ENCODE measurements at regions not wholly inside any gene's neighbourhood (a gene's known extent, or its start where the extent isn't known, plus 50 kb on each side); places are given as distances from the start of the nearest gene placed in this dataset.
"Not testable (repeated sequence)": the region's sequence is repeated elsewhere in the genome, so short reads cannot be mapped to it uniquely, and the experiment has no call there.

DNA sequence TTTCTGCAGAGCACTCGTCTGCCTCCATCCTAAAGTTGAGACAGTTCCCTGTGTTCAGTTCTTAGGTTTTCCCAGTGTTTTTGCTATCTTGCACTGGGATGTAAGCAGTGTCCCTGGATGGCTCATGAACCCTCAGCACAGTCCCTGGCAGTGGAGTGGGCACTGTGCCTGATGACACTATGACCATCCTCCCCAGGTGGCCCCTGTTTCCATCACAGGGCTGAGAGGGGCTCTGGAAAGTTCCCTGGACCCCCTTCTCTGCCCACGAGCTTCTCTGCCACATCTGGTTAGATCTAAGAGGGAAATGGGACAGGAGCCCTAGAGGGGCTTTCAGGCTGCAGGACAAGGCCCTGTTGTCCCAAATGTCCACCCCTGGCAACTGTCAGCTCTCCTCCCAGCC is 249.8 kb upstream of the SFSWAP start:
- DNase-seq: no peak

DNA sequence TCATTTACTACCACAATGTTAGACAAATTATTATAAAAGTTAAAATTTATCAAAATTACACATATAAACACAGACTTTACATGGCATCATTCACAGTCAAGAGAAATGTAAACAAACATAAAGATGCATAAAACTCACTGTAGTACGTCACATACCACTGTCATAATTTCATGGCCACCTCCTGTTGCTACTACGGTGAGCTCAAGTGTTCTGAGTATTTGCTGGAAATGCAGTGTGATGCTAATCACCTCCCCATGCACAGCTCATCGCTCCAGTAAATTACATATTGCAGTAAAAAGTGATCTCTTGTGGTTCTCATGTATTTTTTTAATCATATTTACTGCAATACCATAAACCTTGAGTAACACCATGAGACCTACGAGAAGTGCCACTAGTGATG is 247.7 kb upstream of the SFSWAP start:
- DNase-seq: no peak

DNA sequence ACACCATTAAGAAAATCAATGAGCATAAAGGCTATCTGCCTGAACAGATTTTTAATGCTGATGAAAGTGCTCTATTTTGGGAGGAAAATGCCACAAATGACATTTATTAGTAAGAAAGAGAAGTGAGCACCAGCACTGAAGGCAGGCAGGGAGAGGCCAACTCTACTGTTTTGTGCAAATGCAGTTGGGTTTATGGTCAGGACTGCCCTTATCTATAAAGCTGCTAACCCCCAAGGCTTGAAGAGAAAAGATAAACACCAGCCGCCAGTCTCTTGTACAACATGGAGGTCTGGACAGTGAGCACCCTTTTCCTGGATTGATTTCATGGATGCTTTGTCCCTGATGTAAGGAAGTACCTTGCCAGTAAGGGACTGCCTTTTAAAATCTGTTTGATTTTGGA is 246.8 kb upstream of the SFSWAP start:
- no peak for DNase-seq

DNA sequence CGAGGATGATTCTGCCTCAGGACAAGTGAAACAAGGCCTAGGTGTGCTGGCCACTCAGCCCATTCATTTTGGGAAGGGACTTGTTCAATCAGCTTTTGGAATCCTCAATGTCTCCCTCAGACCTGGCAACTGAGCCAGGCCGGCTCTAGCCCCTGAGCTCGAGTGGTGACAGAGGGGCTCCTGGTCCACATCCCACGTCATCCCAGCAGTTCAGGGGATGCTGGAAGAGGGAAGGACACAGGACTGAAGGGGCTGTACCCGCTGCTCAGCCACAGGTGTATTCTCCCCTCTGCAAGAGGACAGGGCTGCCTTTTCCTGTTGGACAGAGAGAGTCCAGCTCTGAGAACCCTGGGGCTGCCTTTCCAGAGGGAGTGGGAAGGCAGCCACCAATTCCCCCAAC is 244.6 kb upstream of the SFSWAP start:
- DNase-seq: no peak

DNA sequence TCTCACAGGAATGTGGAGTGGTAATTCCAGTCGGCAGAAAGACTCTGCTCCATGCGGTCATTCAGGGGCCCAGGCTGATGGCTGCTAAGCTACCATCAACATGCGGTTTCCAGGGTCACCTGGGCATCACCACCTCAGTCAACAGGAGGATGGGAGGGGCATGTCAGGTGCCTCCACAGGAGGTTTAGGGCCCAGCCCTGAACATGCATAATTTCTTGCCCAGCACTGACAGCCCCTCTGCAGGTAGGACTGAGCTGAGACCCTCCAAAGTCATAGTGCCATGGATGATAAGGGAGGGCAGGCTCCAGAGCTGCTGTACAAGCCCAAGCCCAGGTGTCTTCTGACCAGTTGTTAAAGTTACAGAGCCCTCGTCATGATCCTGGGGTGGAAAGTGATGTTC is 244.0 kb upstream of the SFSWAP start:
- no peak for DNase-seq

DNA sequence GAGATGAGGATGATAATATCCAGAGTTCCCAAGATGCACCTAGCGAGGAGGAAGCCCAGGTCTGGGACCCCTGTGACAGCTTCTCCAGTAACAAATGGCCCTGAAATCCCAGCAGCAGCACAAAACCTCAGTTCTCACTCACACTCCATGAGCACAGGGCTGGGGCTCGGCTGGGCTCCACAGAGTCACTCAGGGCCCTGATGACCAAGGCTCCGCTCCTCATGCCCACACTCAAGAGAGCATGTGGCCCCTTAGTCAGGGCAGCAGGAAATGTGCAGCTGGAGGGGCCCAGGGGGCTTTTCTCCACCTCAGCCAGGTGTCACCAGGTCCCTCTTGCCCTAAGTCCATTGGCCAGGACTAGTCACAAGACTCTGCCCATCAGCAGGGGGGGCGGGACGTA is 242.7 kb upstream of the SFSWAP start:
- no peak for DNase-seq

DNA sequence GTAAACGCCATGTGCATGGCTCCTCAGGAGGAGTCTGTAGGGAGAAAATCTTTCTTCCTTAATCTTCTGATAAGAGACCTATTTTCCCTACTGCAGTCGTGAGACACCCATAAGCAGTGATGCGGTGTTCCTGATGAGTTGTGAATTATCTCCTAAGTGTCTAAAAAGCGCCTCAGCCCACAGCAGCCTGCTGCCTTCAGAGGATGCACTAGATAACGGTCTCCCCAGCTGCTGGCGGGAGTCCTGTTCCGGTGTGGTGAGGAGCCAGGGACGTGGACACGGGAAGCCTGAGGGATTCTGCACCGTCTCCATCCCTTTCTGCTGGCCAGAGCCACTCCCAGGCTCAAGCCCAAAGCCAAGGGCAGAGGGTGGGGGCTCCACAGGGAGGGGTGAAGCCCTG is 240.9 kb upstream of the SFSWAP start:
- not testable (repeated sequence) for DNase-seq

DNA sequence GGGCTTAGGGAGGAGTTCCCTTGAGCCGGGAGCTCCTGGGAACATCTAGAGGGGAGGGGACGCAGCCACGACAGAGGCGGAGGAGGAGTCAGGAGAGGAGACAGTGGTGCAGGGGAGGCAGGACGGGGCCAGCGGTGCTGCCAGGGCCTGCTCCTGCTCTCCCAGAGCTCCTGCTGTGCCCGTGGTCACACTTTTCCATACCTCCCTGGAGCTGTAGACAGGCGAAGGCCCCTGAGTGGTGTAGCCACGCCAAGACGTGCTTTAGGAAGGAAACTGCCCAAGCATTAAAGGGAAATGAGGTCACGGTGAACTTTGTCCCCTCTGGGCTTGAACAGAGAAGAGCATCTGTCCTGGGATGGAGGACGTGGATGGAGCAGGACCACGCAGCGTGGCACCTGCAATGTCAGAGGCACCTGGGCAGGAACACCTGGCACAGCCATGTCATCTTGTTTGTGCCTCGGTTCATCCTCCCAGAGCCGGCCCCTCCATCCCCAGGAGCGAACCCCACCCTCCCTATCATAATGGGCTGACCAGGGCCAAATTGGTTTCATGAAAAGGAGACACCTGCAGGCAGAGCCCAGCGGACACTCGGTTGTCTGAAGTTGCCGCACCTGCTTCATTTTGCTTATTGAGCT is 239.5 kb upstream of the SFSWAP start:
- DNase-seq: no peak

DNA sequence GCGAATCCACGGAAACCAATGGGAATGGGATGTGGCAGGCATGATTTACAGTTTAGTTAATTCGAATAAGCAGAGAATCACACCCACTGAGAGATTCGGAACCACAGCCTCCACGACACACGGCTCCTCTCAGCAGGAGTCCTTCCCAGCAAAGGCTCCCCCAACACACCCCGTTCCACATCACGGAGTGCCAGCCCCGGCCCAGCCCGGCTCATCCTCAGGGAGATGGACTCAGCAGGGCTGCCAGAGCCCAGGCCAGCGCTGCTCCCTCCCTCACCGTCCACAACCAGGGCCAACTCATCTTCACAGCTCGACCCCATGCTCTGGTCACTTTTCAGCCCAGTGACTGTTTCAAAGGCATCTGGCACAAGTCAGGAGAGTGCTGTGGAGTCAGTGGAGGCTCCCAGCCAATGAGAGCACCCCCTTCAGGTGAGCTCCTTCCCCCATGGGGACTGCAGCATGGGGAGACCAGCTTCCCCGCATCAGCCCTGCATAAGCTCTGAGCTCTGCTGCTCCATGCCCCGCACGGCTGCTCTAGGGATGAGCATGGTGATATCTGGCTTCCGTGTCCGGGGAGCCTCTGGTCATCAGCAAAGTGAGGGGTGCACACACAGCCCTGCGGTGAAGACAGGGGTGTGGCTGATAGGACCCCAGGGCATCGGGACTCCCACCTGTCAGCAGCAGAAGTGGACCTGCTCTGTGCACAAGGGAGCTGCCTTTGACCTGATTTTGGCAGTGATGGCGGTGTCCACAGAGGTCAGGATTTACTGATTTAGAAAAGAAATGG is 238.8 kb upstream of the SFSWAP start:
- DNase-seq: no peak

DNA sequence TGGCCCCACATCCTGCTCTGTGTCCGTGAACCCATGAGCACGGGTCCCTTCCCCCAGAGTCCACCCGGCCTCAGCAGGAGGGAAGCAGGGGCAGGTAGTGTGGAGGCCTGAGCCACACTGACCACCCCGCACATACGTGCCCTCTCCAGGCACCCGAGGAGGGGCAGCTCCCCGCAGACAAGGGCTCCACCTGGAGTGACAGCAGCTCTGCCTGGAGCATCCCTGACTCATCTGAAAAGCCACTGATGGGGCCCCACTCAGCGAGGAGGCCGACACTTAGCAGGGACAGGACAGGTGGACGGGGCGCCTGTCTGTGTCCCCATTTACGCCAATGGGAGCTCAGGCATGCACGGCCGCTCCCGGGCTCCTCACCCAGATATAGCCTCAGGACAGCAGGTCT is 237.6 kb upstream of the SFSWAP start:
- DNase-seq: no peak

DNA sequence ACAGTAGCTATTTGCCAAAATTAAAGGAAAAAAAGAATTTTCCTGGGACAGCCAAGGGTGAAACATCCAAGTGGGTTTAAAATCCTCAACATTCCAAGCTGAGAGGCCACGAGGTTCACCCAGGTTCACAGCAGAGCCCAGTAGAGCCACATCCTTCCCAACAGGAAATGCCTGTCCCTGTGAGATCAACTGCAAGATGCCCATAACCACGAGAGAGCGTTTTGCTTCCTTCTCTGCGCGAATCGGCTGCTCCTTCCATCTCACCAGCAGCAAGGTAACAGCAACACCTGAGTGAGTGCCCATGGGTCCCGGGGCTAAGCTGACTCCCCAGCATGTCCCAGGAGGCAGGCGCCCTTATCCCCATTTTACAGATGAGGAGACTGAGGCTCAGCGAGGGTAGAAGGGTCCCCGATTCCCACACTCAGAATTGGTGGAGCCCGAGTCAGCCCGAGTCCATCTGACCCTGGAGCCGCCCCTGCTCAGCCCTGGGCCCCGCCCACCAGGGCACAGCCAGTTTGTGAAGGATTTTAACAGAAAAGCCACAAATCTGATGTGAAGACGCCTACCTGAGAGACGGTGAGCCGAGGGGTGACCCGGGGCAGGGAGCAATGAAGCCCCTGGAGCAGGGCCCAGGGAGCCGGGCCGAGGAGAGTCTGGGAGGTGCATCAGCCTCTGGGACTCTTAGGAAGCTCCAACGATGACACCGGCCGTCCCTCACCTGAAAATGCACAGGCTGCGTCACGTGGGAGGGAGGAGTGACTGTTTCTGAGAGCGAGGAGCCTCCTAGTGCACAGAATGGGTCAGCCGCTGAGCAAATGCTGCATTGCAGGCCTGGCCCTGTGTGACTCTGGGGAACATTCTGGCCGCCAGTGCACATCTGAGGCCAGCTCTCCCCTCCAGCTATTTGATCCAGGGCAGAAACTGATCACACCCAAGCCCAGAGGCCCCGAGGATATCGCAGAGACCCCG is 236.9 kb upstream of the SFSWAP start:
- DNase-seq: no peak

DNA sequence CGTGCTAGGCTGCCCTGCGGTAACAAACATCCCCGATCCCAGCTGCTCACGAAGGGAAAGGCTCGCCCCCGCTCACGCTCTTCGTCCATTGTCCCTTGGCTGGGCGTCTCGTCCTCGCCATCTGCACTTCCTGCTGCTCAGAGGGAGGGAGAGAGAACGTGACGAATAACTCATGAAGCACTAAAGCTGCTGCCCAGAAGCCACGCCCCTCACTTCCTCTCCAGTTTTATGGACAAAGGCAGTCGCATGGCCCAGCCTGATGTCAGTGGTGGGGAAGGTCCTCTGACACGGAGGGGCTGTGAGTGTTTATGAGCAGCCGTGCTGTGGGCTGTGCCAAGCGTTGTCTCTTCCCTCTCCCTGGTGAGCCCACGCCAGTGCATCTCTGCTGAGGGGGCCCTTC is 235.9 kb upstream of the SFSWAP start:
- not testable (repeated sequence) for DNase-seq

DNA sequence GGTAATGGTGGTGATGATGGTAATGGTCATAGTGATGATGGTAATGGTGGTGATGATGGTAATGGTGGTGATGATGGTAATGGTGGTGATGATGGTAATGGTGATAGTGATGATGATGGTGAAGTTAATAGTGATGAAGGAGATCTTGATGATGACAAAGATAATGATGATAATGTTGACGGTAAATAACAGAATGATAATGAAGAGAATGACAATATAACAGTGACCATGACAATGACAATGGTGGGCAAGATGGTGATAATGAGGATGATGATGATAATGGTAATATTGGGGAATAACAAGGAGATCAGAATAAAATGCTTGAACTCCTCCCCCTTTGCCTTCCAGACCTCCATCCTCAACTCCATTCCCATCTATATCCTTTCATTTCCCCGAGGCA is 233.3 kb upstream of the SFSWAP start:
- no peak for DNase-seq

DNA sequence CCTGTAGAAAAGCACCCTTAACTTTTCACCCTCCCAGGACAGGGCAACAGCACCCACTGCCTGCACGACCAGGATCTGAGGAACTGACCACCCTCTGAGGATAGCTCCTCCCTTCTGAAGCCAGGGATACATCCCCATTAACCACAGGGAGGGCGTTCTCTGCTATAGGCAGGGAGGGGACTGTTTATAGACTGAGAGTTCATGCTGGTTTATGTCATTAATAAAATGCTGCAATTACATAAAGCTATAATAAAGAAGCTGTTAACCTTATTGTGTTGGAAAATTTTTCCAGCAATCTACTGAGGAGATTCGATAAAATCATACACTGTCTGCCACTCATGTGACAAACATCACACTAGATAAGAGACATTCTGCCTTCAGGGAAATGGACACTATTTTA is 232.4 kb upstream of the SFSWAP start:
- DNase-seq: no peak

DNA sequence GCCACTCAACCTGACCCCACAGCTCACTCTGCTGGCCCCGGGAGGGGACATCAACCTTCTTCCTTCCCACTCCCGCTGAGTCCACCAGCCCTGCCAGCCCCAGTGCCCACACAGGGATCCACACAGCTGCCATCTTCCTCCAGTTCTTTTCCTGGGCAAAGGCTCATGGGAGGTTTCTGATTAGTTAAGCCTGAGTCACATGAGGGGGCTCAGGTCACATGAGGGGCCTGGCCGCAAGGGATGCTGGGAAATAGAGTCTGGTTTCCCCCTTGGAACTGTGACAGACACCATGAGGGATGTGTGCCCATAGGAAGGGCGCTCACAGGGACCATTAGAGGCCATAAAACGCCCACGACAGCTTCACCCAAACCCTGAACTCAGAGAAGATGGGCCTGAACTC is 228.7 kb upstream of the SFSWAP start:
- no peak for DNase-seq

DNA sequence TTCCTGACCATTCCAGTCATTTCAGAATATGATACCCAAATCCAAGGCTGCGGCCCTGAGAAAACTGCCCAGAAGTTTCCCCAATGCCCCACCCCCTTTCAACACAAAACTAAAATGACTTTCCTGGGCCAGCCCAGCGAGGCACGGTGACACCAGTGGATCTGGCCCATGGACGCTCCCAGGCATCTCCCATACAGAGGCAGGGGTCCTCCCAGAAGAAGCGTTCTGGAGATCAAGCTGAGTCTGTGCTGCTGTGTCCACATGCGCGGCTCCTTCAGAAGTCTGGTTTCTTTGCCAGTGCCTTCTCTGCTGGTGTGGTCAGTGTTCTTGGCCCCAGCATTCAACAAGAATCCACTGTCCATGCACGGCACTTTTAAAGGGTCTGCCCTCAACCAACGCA is 228.2 kb upstream of the SFSWAP start:
- no peak for DNase-seq

DNA sequence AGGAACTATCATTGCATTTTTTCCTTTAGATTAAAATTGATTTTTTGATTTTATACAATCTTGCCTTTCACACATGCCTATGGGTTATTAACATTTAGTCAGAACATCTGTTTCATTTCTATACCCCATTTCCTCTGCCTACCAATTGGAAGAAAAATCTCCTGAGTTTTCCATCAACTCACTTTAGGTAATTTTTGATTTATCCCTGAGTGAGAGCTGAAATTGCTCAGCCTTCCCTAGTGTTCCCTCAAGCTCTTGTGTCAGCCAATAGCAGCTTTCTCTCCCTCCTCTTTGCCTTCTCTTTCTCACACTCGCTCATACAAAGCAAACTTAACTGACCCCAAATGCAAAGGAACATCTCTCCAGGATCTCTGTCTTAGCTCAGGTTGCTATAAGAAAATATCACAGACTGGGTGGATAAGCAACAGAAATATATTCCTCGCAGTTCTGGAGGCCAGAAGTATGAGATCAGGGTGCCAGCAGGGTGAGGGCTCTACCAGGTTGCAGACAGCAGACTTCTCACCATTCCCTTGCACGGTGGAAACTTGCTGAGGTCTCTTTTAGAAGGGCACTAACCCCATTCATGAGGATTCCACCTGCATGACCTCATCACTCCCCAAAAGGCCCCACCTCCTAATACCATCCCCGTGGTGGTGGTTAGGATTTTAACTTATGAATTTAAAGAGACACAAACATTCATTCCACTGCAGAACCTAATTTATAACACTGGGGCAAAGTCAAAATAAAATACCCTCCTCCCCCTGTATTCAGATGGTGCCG is 224.2 kb upstream of the SFSWAP start:
- DNase-seq: no peak

DNA sequence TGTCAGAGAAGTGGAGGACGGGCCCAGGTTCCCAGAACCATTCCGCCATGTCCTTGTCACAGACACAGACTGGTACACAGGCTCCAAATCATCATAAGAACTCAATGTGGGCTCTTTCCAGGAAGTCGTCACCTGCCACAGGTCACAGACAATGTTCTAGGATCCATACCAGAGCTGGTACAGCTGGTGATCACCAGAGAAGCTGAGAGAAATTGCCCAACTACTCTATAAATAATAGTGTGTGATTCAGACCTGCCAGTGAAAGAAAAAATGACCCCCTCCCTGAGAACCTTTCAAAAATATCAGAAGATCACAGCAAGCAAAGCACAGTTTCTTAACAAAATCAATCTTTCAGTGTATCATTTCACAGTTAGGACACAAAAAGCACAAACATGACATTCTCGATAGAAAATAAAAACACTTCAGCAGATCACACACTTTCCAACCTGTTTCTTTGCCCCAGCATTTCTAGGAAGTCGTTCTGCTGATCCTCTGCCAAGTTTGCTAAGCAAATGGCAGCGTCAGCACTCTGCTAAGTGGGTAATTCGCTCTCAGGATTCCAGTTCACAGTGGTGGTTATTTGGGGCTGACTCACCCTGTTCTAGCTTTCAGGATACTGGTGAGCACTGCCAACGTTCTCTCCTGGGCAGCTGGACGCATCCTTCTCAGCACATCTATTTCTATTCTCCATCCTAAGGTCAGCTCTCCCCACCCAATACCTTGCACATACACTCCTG is 223.3 kb upstream of the SFSWAP start:
- DNase-seq: peak; percentile 10

DNA sequence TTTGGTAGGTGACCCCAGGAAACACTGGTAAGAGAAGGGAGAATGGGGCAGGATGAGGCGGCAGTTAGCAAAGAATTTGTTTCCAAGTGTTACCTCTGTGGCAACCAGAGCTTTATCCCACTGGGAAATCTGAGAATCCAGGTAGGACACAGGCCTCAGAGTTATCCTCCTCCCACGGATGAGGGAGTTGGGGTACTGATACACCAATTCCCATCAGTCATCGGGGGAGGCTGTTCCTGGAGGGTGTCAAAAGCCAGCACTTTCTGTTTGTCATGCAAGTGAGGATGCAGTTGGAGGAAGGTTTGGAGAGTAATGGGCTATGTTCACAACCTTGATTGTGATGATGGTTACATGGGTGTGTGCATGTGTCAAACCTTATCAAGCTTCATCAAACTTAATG is 221.2 kb upstream of the SFSWAP start:
- no peak for DNase-seq

DNA sequence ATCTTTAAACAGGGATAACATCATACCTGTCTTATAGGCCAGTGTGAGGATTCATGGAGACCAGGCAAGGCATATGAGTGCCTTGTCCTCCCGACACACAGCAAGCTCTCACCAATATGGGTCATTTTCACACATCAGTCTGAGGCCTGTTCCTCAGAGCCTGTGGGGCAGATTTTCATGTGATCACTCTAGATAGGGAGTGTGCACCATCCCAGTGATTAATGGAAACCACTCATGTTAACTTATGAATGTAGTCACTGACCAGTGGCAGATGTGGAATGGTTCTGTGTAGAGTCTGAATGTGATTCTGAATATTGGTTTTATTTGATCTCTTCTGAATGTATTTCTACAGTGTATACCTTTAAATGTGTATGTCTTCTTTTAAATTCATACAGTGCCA is 219.7 kb upstream of the SFSWAP start:
- DNase-seq: no peak

DNA sequence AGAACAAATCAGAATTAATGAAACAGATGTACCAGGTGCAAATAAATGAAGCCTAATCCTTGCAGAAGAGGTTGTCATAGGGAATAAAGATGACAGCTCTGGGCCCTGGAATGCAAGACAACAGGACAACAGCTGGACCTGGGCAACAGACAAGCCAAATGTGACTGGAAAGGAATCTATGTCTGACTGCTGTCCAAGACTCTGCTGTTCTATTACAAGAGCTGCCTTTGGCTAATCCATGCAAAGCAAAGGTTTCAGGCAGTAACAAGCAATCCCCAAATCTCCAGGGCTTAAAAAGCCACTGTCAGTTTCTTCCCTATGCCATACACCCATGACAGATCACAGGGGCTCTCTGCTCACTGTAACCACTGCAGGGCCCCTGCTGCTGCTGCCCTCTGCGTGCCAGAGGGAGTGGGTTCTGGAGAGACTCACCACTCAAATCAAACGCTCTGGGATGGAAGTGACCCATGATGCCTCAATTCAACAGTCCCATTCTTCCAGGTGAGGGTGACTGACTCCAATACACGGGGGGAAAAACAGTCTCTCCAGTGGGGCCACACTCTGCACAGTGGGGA is 218.9 kb upstream of the SFSWAP start:
- DNase-seq: no peak

Data from fibroblast of skin of back (primary cell).